GM12878 (cell line): ENCODE measurements at regions not wholly inside any gene's neighbourhood (a gene's known extent, or its start where the extent isn't known, plus 50 kb on each side); places are given as distances from the start of the nearest gene placed in this dataset.

Experiments used
- ATAC-seq: fragments of 200-7000 bp; cut with Tn5 transposase; 3 replicates; pipeline ENCODE4 v1.9.1; 2020; ENCODE audit warnings: mild to moderate bottlenecking, moderate library complexity
- BruUV-seq: library from RNA; stranded (reverse); fragments of 400-500 nt; replicated peaks from 2 replicates; lab custom pipeline; 2021; lab: Mats Ljungman, UMichigan
- CTCF ChIA-PET: fragments of 300-600 bp; sonication (Branson Sonifier 250); formaldehyde crosslinking; extraction: SDS; loops from one replicate; lab custom pipeline; 2021; ENCODE audit warnings: inconsistent platforms; lab: Yijun Ruan, JAX
- POLR2A ChIA-PET: fragments of 350-600 bp; formaldehyde crosslinking; extraction: SDS; loops from one replicate; lab custom pipeline; 2021; ENCODE audit warnings: inconsistent platforms; lab: Charles Lee
- RAD21 ChIA-PET: fragments of 300-600 bp; sonication (Branson Sonifier 250); formaldehyde crosslinking; loops from one replicate; lab custom pipeline; 2023; ENCODE audit warnings: antibody characterized with exemption; ENCODE audit not compliant: unreplicated experiment; lab: Charles Lee
- SMC1A ChIA-PET: fragments of 300-600 bp; sonication (Branson Sonifier 250); formaldehyde crosslinking; loops from one replicate; lab custom pipeline; 2023; ENCODE audit not compliant: unreplicated experiment, uncharacterized antibody; lab: Charles Lee
- DNase-seq: peaks from one replicate; pipeline ENCODE4 v3.0.0-alpha.2; 2011; ENCODE audit warnings: low read depth, low spot score
- FAIRE-seq: peaks from 3 replicates; lab custom pipeline; 2011; peaks lifted over from hg19 to GRCh38; lab: Jason Lieb, UNC
- H2AFZ ChIP-seq: 2 replicates; pipeline ENCODE4 v1.6.0; 2011; ENCODE audit warnings: low read depth, low read length, control low read depth; ENCODE audit not compliant: control insufficient read depth
- H3K27ac ChIP-seq: 2 replicates; pipeline ENCODE4 v1.5.1; 2011; ENCODE audit warnings: control low read depth; ENCODE audit not compliant: control insufficient read depth, insufficient read depth
- H3K27me3 ChIP-seq, 2 experiments: replicated peaks in 1 of 2; 2 replicates each; pipeline versions ENCODE4 v1.6.0 to v1.6.1; 2011; ENCODE audit warnings: low read length in 1 of 2; ENCODE audit not compliant: control insufficient read depth in 2 of 2, insufficient read depth in 2 of 2
- H3K36me3 ChIP-seq, 2 experiments: 2 replicates each; pipeline ENCODE4 v1.5.1; 2011; ENCODE audit warnings: low read length in 1 of 2; ENCODE audit not compliant: control insufficient read depth in 2 of 2, insufficient read depth in 2 of 2
- H3K4me1 ChIP-seq: 2 replicates; pipeline ENCODE4 v1.6.1; 2011; ENCODE audit warnings: mild to moderate bottlenecking, low read length, moderate library complexity, mixed read lengths; ENCODE audit not compliant: control insufficient read depth, insufficient read depth
- H3K4me2 ChIP-seq: 2 replicates; pipeline ENCODE4 v1.6.0; 2011; ENCODE audit warnings: control low read depth; ENCODE audit not compliant: control insufficient read depth, insufficient read depth
- H3K4me3 ChIP-seq: fragments of 200-600 bp; sonication (generic); 2 replicates; pipeline ENCODE4 v1.5.1; 2016
- H3K79me2 ChIP-seq: 2 replicates; pipeline ENCODE4 v1.6.0; 2011; ENCODE audit warnings: low read length; ENCODE audit not compliant: control insufficient read depth, insufficient read depth
- H3K9ac ChIP-seq: 2 replicates; pipeline ENCODE4 v1.8.0; 2011; ENCODE audit warnings: low read length, control low read depth, mixed read lengths; ENCODE audit not compliant: control insufficient read depth, insufficient read depth
- H3K9me3 ChIP-seq: replicated peaks from 3 replicates; pipeline ENCODE4 v1.5.1; 2011; ENCODE audit warnings: mild to moderate bottlenecking, low read length; ENCODE audit not compliant: control insufficient read depth, insufficient read depth
- H4K20me1 ChIP-seq: 2 replicates; pipeline ENCODE4 v1.6.0; 2011; ENCODE audit not compliant: control insufficient read depth, insufficient read depth
- CEBPZ ChIP-seq: fragments of 150-350 bp; IDR thresholded peaks from 2 replicates; pipeline ENCODE4 v1.6.1; 2016; ENCODE audit warnings: low read depth, low read length
- CUX1 ChIP-seq: IDR thresholded peaks from 2 replicates; pipeline ENCODE4 v1.6.1; 2012; ENCODE audit warnings: improper control_type of control experiment, low read depth, low read length; ENCODE audit not compliant: insufficient replicate concordance
- FOXM1 ChIP-seq: IDR thresholded peaks from 2 replicates; pipeline ENCODE4 v1.6.1; 2012; ENCODE audit warnings: low read depth, mild to moderate bottlenecking, inconsistent platforms, low read length, moderate library complexity
- MEF2B ChIP-seq: fragments of 450-650 bp; IDR thresholded peaks from 2 replicates; pipeline ENCODE4 v1.6.1; 2018; ENCODE audit warnings: mild to moderate bottlenecking, moderate library complexity; ENCODE audit not compliant: partially characterized antibody, poor library complexity, severe bottlenecking
- ZNF24 ChIP-seq: fragments of 450-650 bp; IDR thresholded peaks from 2 replicates; pipeline ENCODE4 v1.6.1; 2017; ENCODE audit warnings: antibody characterized with exemption, mild to moderate bottlenecking
- ZSCAN29 ChIP-seq: fragments of 450-650 bp; IDR thresholded peaks from 2 replicates; pipeline ENCODE4 v1.6.1; 2017; ENCODE audit warnings: mild to moderate bottlenecking, moderate library complexity
- WGBS: methylation state at CpG from one replicate; pipeline ENCODE4 v1.1.6; 2016; ENCODE audit warnings: low lambda C conversion rate; ENCODE audit not compliant: insufficient replicate concordance, insufficient coverage; ENCODE audit errors: missing lambda C conversion rate; 5-methylcytosine and 5-hydroxymethylcytosine counted together
- in situ Hi-C: fragments of 300-500 bp; cut with MboI; formaldehyde crosslinking; loops from 9 replicates; pipeline ENCODE4 v1.14.3; 2018; ENCODE audit warnings: mixed read lengths
- intact Hi-C: fragments of 100-400 bp; cut with micrococcal nuclease; formaldehyde crosslinking; loops from one replicate; pipeline ENCODE4 v1.14.2; 2022; ENCODE audit not compliant: unreplicated experiment

GRCh38 chr14:51428981-51429380 lies 188.9 kb downstream of the TMX1 start (continued):
- TF ChIP-seq CEBPZ, result no peak
- TF ChIP-seq ZSCAN29, result no peak
- TF ChIP-seq, all 136 proteins: peak for 0

- in situ Hi-C loops (no loop called here), intact Hi-C loops (loop anchor here (5.0 kb wide), 1 partner anchor 122 kb away; no protein-coding TSS in a partner anchor)
Observed at GRCh38 chr14:51430079-51430478, 190.0 kb downstream of the TMX1 start.

More at GRCh38 chr14:51430079-51430478, 190.0 kb downstream of the TMX1 start:
- no peaks in the 10 kb centered on the region for H3K79me2 ChIP-seq
- H3K9me3 ChIP-seq, result no peaks in the 10 kb centered on the region
- no TSS peak for BruUV-seq
- CTCF ChIA-PET, result no interaction called here
- POLR2A ChIA-PET, result no interaction called here
- H3K4me1 ChIP-seq, result no peaks in the 10 kb centered on the region
- no peak overlapping the region for H3K4me3 ChIP-seq
- ATAC-seq (no peak), DNase-seq (no peak), FAIRE-seq (no peak)
- H3K27ac ChIP-seq, result no peak overlapping the region
- no peak overlapping the region for H2AFZ ChIP-seq
- H4K20me1 ChIP-seq, result no peaks in the 10 kb centered on the region
- RAD21 ChIA-PET, result no interaction called here
- no peaks in the 10 kb centered on the region; a peak in 1 of 4 replicates for H3K27me3 ChIP-seq
- WGBS, result 69% methylated on average over 4 of the region's 4 CpGs
- no peaks in the 10 kb centered on the region for H3K36me3 ChIP-seq
- no peak overlapping the region for H3K9ac ChIP-seq
- no peak for TF ChIP-seq MEF2B
- TF ChIP-seq CUX1, result no peak
- TF ChIP-seq ZNF24, result no peak
- TF ChIP-seq FOXM1, result no peak
- SMC1A ChIA-PET, result interaction anchor here (1.5 kb wide), 1 partner anchor 22 kb away, joined by 3 read pairs; no protein-coding TSS in a partner anchor
- H3K4me2 ChIP-seq, result no peak overlapping the region
